Endometrium (tissue), 2 donors: ENCODE measurements at regions not wholly inside any gene's neighbourhood (a gene's known extent, or its start where the extent isn't known, plus 50 kb on each side); places are given as distances from the start of the nearest gene placed in this dataset.

ENCODE experiments used
- FAIRE-seq: peaks from 2 replicates; lab custom pipeline; 2012; peaks lifted over from hg19 to GRCh38; lab: Jason Lieb, UNC
- donor health status: control.
- donor health status: control.

GRCh38 chr6:167515873-167516507 is 191.1 kb downstream of the TTLL2 start:
- FAIRE-seq: no peak

- FAIRE-seq: no peak
These were observed 192.5 kb downstream of the TTLL2 start for GRCh38 chr6:167517254-167517916.

GRCh38 chr6:167523426-167523825 is 198.5 kb downstream of the TTLL2 start:
- FAIRE-seq: no peak

- no peak for FAIRE-seq
These were observed 199.6 kb downstream of the TTLL2 start for GRCh38 chr6:167524261-167525111.

GRCh38 chr6:167525774-167526173 is 200.9 kb downstream of the TTLL2 start:
- no peak for FAIRE-seq

- FAIRE-seq: no peak
These were observed 201.8 kb downstream of the TTLL2 start for GRCh38 chr6:167526465-167527368.

GRCh38 chr6:167528239-167528638 is 203.4 kb downstream of the TTLL2 start:
- no peak for FAIRE-seq

- FAIRE-seq: no peak
These were observed 204.1 kb downstream of the TTLL2 start for GRCh38 chr6:167528976-167529375.

- no peak for FAIRE-seq
These were observed 204.8 kb downstream of the TTLL2 start for GRCh38 chr6:167529444-167530335.

GRCh38 chr6:167530951-167531350 is 206.1 kb downstream of the TTLL2 start:
- no peak for FAIRE-seq

GRCh38 chr6:167532410-167533288 is 207.8 kb downstream of the TTLL2 start:
- FAIRE-seq: no peak

- no peak for FAIRE-seq
These were observed 209.0 kb downstream of the TTLL2 start for GRCh38 chr6:167533851-167534250.

- FAIRE-seq: no peak
These were observed 212.9 kb downstream of the TTLL2 start for GRCh38 chr6:167537816-167538215.

- FAIRE-seq: no peak
These were observed 213.9 kb downstream of the TTLL2 start for GRCh38 chr6:167538746-167539145.

GRCh38 chr6:167540796-167541195 is 215.9 kb downstream of the TTLL2 start:
- FAIRE-seq: no peak

GRCh38 chr6:167541544-167541943 is 216.7 kb downstream of the TTLL2 start:
- FAIRE-seq: no peak

- FAIRE-seq: no peak
These were observed 219.0 kb downstream of the TTLL2 start for GRCh38 chr6:167543602-167544497.

GRCh38 chr6:167546611-167547327 is 221.9 kb downstream of the TTLL2 start:
- no peak for FAIRE-seq
